H9 (cell line): ENCODE measurements at regions not wholly inside any gene's neighbourhood (a gene's known extent, or its start where the extent isn't known, plus 50 kb on each side); places are given as distances from the start of the nearest gene placed in this dataset.

Experiments
- DNase-seq: peaks from one replicate; pipeline ENCODE4 v3.0.0-alpha.2; 2017
- H2AFZ ChIP-seq: one replicate; pipeline ENCODE4 v1.6.1; 2013; ENCODE audit warnings: mild to moderate bottlenecking, low read length, control low read depth, moderate library complexity
- H2AK5ac ChIP-seq: 2 replicates; pipeline ENCODE4 v1.6.1; 2013; ENCODE audit warnings: low read length, control low read depth, mixed read lengths; ENCODE audit not compliant: insufficient read length
- H2BK120ac ChIP-seq: one replicate; pipeline ENCODE4 v1.6.1; 2013; ENCODE audit warnings: low read depth, mild to moderate bottlenecking, low read length, control low read depth, inconsistent platforms; ENCODE audit not compliant: poor library complexity, severe bottlenecking
- H2BK12ac ChIP-seq: 2 replicates; pipeline ENCODE4 v1.6.1; 2013; ENCODE audit warnings: low read length, control low read depth, mixed read lengths, low read depth; ENCODE audit not compliant: insufficient read length
- H2BK15ac ChIP-seq: 2 replicates; pipeline ENCODE4 v1.6.1; 2013; ENCODE audit warnings: low read depth, low read length, control low read depth
- H2BK20ac ChIP-seq: one replicate; pipeline ENCODE4 v1.6.1; 2013; ENCODE audit warnings: low read depth, mild to moderate bottlenecking, low read length, control low read depth, inconsistent platforms; ENCODE audit not compliant: poor library complexity, severe bottlenecking
- H2BK5ac ChIP-seq: 2 replicates; pipeline ENCODE4 v1.6.1; 2013; ENCODE audit warnings: low read length, control low read depth, mixed read lengths; ENCODE audit not compliant: insufficient read length
- H3K14ac ChIP-seq: 2 replicates; pipeline ENCODE4 v1.6.1; 2013; ENCODE audit warnings: low read length, control low read depth; ENCODE audit not compliant: insufficient read depth
- H3K18ac ChIP-seq: 2 replicates; pipeline ENCODE4 v1.6.1; 2013; ENCODE audit warnings: low read depth, mild to moderate bottlenecking, mixed read lengths, low read length, control low read depth; ENCODE audit not compliant: insufficient read length
- H3K23ac ChIP-seq: 2 replicates; pipeline ENCODE4 v1.6.1; 2013; ENCODE audit warnings: low read length, control low read depth, mixed read lengths, low read depth; ENCODE audit not compliant: insufficient read length
- H3K23me2 ChIP-seq: 2 replicates; pipeline ENCODE4 v1.6.1; 2013; ENCODE audit warnings: low read depth, mild to moderate bottlenecking, mixed read lengths, low read length, control low read depth; ENCODE audit not compliant: insufficient read length, poor library complexity, severe bottlenecking
- H3K27ac ChIP-seq: 2 replicates; pipeline ENCODE4 v1.5.1; 2013; ENCODE audit warnings: low read length, control low read depth, mixed read lengths, low read depth; ENCODE audit not compliant: insufficient read length
- H3K27me3 ChIP-seq: 2 replicates; pipeline ENCODE4 v1.6.1; 2013; ENCODE audit warnings: low read length, control low read depth, inconsistent platforms; ENCODE audit not compliant: insufficient read depth
- H3K4ac ChIP-seq: 2 replicates; pipeline ENCODE4 v1.6.1; 2013; ENCODE audit warnings: low read depth, mild to moderate bottlenecking, control low read depth, inconsistent platforms, low read length, moderate library complexity
- H3K4me1 ChIP-seq: 2 replicates; pipeline ENCODE4 v1.6.1; 2013; ENCODE audit warnings: low read length, control low read depth, inconsistent platforms; ENCODE audit not compliant: insufficient read depth
- H3K4me2 ChIP-seq: 2 replicates; pipeline ENCODE4 v1.6.1; 2013; ENCODE audit warnings: low read length, control low read depth, mixed read lengths; ENCODE audit not compliant: insufficient read length, insufficient read depth
- H3K56ac ChIP-seq: 2 replicates; pipeline ENCODE4 v1.6.1; 2013; ENCODE audit warnings: low read depth, mild to moderate bottlenecking, mixed read lengths, low read length, control low read depth; ENCODE audit not compliant: insufficient read length
- H3K79me1 ChIP-seq: 2 replicates; pipeline ENCODE4 v1.6.1; 2013; ENCODE audit warnings: low read depth, mild to moderate bottlenecking, moderate library complexity, low read length, control low read depth, inconsistent platforms; ENCODE audit not compliant: insufficient read depth, poor library complexity, severe bottlenecking
- H3K79me2 ChIP-seq: 2 replicates; pipeline ENCODE4 v1.6.1; 2013; ENCODE audit warnings: low read length, control low read depth, inconsistent platforms; ENCODE audit not compliant: insufficient read depth
- H3K9ac ChIP-seq: 2 replicates; pipeline ENCODE4 v1.6.1; 2013; ENCODE audit warnings: low read length, control low read depth, mixed read lengths; ENCODE audit not compliant: insufficient read length; ENCODE audit errors: extremely low read depth
- H3K9me3 ChIP-seq: one replicate; pipeline ENCODE4 v1.6.1; 2013; ENCODE audit warnings: low read depth, low read length, inconsistent platforms; ENCODE audit not compliant: control insufficient read depth
- H3T11ph ChIP-seq: one replicate; pipeline ENCODE4 v1.6.1; 2013; ENCODE audit warnings: mild to moderate bottlenecking, low read length, control low read depth, inconsistent platforms
- H4K20me1 ChIP-seq: one replicate; pipeline ENCODE4 v1.6.1; 2013; ENCODE audit not compliant: control insufficient read depth, insufficient read length, insufficient read depth
- H4K5ac ChIP-seq: 2 replicates; pipeline ENCODE4 v1.6.1; 2013; ENCODE audit warnings: low read depth, mild to moderate bottlenecking, mixed read lengths, low read length, control low read depth; ENCODE audit not compliant: insufficient read length
- H4K8ac ChIP-seq: replicated peaks from 2 replicates; pipeline ENCODE4 v1.6.1; 2013; ENCODE audit warnings: low read length, control low read depth, mixed read lengths, low read depth; ENCODE audit not compliant: insufficient read length
- H4K91ac ChIP-seq: 2 replicates; pipeline ENCODE4 v1.6.1; 2013; ENCODE audit warnings: low read depth, mild to moderate bottlenecking, moderate library complexity, mixed read lengths, low read length, control low read depth; ENCODE audit not compliant: insufficient read length
- H3K27ac Mint-ChIP-seq, 3 experiments: 2 replicates in 2 of 3; 3 replicates in 1 of 3; pipeline ENCODE4 v1.8.0; 2020 to 2021; ENCODE audit warnings: mixed read lengths in 3 of 3, mild to moderate bottlenecking in 1 of 3, moderate library complexity in 1 of 3
- H3K27me3 Mint-ChIP-seq: 2 replicates; pipeline ENCODE4 v1.8.0; 2021; ENCODE audit warnings: low read depth, mild to moderate bottlenecking, moderate library complexity, mixed read lengths
- H3K36me3 Mint-ChIP-seq, 3 experiments: 2 replicates in 2 of 3; 3 replicates in 1 of 3; pipeline ENCODE4 v1.8.0; 2020 to 2021; ENCODE audit warnings: low read depth in 3 of 3, mixed read lengths in 3 of 3; ENCODE audit not compliant: insufficient read depth in 1 of 3
- H3K4me1 Mint-ChIP-seq, 2 experiments: 2 replicates each; pipeline ENCODE4 v1.8.0; 2020; ENCODE audit warnings: mixed read lengths in 2 of 2
- H3K4me3 Mint-ChIP-seq, 2 experiments: 2 replicates in 1 of 2; 3 replicates in 1 of 2; pipeline ENCODE4 v1.8.0; 2020 to 2021; ENCODE audit warnings: mild to moderate bottlenecking in 2 of 2, mixed read lengths in 2 of 2, moderate library complexity in 1 of 2
- H3K9me3 Mint-ChIP-seq, 2 experiments: 2 replicates in 1 of 2; 3 replicates in 1 of 2; pipeline ENCODE4 v1.8.0; 2020; ENCODE audit warnings: mild to moderate bottlenecking in 2 of 2, mixed read lengths in 2 of 2, moderate library complexity in 1 of 2
- WGBS: extraction: QIAGEN DNeasy Blood & Tissue Kit; methylation state at CpG from one replicate; pipeline ENCODE4 v1.1.7; 2013; ENCODE audit warnings: missing lambda C conversion rate, low lambda C conversion rate, mixed read lengths; ENCODE audit not compliant: insufficient read length; ENCODE audit errors: extremely low coverage; 5-methylcytosine and 5-hydroxymethylcytosine counted together
- TF ChIP-seq, protein P1 (sequence below): fragments of 200-600 bp; sonication (generic); conservative IDR thresholded peaks from 3 replicates; pipeline ENCODE4 v1.8.0; 2021; ENCODE audit warnings: antibody characterized with exemption, mild to moderate bottlenecking

DNA sequence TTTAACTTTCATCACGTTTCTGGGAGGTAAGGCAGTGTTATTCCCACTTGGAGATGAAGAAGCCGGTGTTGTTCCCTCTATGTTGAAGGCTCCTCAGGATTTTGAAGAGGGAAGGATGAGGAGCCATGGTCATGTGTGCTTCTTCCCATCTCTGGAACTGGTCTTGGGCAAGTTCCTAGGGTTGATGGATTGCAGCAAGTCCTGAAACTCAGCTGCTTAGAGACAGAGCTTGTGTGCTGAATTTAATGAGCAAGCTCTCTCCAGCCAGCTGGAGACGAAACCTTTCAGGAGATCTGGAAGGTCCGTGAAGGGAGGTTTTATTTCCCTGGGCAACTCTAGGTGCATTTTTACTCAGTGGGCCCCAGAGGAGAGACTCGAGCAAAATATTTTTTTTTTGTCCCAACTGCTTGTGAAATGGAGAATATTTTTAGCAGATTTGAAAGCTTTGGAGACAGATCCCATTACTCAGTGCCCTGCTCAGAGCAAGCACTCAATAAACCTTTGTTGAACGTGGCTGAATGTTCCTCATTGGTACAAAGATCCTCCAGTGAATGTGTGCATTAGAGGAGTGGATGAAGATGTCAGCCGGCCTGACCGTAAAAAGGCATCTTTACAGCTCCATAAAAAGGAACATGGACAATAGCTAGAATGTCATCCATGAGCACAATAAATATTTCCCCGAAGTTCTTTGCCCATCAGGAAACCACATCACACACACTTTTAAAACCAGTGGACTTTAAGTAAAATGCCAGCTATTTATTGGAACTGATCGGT lies 55.6 kb upstream of the RGMA start:
- Histone ChIP-seq H3K79me2 (no peaks in the 10 kb centered on the region), H3K14ac (no peak overlapping the region), H4K5ac (no peak overlapping the region), H2AFZ (no peak overlapping the region), H3K27ac (no peak overlapping the region), H3K79me1 (no peaks in the 10 kb centered on the region), H4K20me1 (no peaks in the 10 kb centered on the region), H4K91ac (no peak overlapping the region), H3K18ac (no peak overlapping the region), H3K4ac (no peak overlapping the region), H3K4me2 (no peak overlapping the region), H3K56ac (no peak overlapping the region), H3K23ac (no peak overlapping the region), H3K9ac (no peak overlapping the region), H2BK5ac (no peak overlapping the region), H3T11ph (no peak overlapping the region), H2BK20ac (no peak overlapping the region), H4K8ac (no peak overlapping the region), H2BK15ac (no peak overlapping the region), H2BK12ac (no peak overlapping the region), H3K23me2 (no peaks in the 10 kb centered on the region), H3K27me3 (no peaks in the 10 kb centered on the region), H3K9me3 (no peaks in the 10 kb centered on the region), H2AK5ac (no peak overlapping the region), H3K4me1 (no peaks in the 10 kb centered on the region), H2BK120ac (no peak overlapping the region)
- no peaks in the 10 kb centered on the region for H3K9me3 Mint-ChIP-seq
- WGBS, result no CpG with 5 or more reads among the region's 10 CpGs
- TF ChIP-seq, protein P1, sequence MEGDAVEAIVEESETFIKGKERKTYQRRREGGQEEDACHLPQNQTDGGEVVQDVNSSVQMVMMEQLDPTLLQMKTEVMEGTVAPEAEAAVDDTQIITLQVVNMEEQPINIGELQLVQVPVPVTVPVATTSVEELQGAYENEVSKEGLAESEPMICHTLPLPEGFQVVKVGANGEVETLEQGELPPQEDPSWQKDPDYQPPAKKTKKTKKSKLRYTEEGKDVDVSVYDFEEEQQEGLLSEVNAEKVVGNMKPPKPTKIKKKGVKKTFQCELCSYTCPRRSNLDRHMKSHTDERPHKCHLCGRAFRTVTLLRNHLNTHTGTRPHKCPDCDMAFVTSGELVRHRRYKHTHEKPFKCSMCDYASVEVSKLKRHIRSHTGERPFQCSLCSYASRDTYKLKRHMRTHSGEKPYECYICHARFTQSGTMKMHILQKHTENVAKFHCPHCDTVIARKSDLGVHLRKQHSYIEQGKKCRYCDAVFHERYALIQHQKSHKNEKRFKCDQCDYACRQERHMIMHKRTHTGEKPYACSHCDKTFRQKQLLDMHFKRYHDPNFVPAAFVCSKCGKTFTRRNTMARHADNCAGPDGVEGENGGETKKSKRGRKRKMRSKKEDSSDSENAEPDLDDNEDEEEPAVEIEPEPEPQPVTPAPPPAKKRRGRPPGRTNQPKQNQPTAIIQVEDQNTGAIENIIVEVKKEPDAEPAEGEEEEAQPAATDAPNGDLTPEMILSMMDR, result no peak
- H3K27ac Mint-ChIP-seq, result no peak overlapping the region
- H3K36me3 Mint-ChIP-seq, result 0 out of 7 replicates have a peak, but pooled peaks cover 0 to 2% (median 0%) of the 10 kb centered on the region in 3 experiments
- no peak for DNase-seq
- H3K27me3 Mint-ChIP-seq, result peaks cover 37% of the 10 kb centered on the region
- H3K4me1 Mint-ChIP-seq, result peaks cover 0 to 3% of the 10 kb centered on the region in 2 experiments; a peak in 2 of 4 replicates
- H3K4me3 Mint-ChIP-seq, result no peak overlapping the region
